ENCODE measurements at regions not wholly inside any gene's neighbourhood (a gene's known extent, or its start where the extent isn't known, plus 50 kb on each side); places are given as distances from the start of the nearest gene placed in this dataset.
"Not testable (repeated sequence)": the region's sequence is repeated elsewhere in the genome, so short reads cannot be mapped to it uniquely, and the experiment has no call there.

DNA sequence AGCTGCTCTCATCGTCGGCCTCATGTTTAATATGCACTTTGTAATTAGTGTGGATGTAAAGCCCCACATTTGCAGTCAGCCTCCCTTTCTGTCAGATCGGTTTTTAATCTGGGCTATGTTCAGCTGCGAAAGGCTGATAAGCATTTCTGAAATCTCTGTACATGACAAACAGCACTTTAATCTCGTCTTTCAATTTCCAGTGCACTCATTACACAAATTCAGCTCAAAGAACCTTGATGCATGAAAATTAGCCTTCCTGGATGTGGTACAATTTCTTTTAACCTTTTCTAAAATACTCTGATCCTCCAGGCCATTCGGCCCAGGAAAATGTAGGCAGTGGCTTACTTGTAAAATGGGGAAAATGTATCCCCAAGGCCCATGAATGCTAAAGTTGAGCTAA lies 265.1 kb downstream of the RND3 start:
- H3K27ac Mint-ChIP-seq: no peak overlapping the region
- no peaks in the 10 kb centered on the region for H3K27me3 Mint-ChIP-seq (ENCODE audit: low read depth in 3 of 3)
- no peaks in the 10 kb centered on the region for H3K4me1 Mint-ChIP-seq
- H3K36me3 Mint-ChIP-seq: no peaks in the 10 kb centered on the region
- DNase-seq: no peak
- H3K4me3 Mint-ChIP-seq: no peak overlapping the region
- H3K9me3 Mint-ChIP-seq: peaks cover 2 to 23% (median 9%) of the 10 kb centered on the region in 6 donors

DNA sequence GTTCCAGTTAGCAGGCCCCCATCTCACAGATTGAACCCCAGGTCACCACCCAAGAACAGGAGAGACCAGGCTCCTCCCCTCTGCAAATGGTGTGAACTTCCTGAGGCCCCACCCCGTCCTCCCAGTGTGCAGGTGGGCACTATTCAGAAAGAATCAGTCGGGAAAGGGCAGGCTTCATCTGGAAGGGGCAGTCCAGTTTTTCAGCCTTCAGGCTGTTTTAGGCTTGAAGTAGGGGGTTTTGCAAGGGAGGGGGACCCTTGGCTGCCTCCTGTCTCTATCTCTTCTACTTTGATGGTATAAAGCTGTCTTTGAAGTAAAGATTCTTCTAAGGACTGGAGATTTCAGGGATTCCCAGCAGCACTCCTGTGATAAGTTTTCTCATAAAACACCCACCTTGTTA lies 267.6 kb downstream of the RND3 start:
- no peak for DNase-seq
- Mint-ChIP-seq H3K27ac (no peak overlapping the region), H3K36me3 (no peaks in the 10 kb centered on the region), H3K4me1 (no peaks in the 10 kb centered on the region), H3K27me3 (ENCODE audit: low read depth in 3 of 3) (no peaks in the 10 kb centered on the region), H3K4me3 (no peak overlapping the region), H3K9me3 (peaks cover 3 to 23% (median 5%) of the 10 kb centered on the region in 6 donors)

DNA sequence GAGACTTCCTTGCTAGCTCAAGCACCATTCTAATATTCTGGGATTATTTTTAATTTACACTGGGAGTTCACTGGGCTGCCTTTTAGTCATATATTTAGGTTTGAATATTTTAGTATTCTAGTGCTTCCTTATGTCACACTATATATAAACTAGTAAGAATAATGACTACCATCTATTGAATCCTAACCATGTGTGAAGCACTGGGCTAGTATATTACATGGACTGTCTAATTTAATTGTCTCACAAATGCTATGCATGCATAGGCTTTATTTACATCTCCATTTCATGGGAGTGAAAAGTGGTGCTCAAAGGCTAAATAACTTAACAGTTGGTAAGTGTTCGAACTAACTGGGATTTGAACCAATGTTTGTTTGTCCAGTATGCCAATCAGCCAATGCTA lies 272.4 kb downstream of the RND3 start:
- DNase-seq: no peak
- no peaks in the 10 kb centered on the region for H3K36me3 Mint-ChIP-seq
- no peak overlapping the region for H3K27ac Mint-ChIP-seq
- no peak overlapping the region for H3K4me3 Mint-ChIP-seq
- no peaks in the 10 kb centered on the region for H3K27me3 Mint-ChIP-seq (ENCODE audit: low read depth in 3 of 3)
- H3K4me1 Mint-ChIP-seq: no peaks in the 10 kb centered on the region
- peaks cover 0 to 9% (median 4%) of the 10 kb centered on the region in 6 donors for H3K9me3 Mint-ChIP-seq

GRCh38 chr2:150214626-150215025 lies 272.8 kb downstream of the RND3 start:
- no peaks in the 10 kb centered on the region for H3K4me1 Mint-ChIP-seq
- no peak overlapping the region for H3K27ac Mint-ChIP-seq
- H3K36me3 Mint-ChIP-seq: no peaks in the 10 kb centered on the region
- H3K9me3 Mint-ChIP-seq: peaks cover 0 to 9% (median 4%) of the 10 kb centered on the region in 6 donors
- no peaks in the 10 kb centered on the region for H3K27me3 Mint-ChIP-seq (ENCODE audit: low read depth in 3 of 3)
- no peak for DNase-seq
- H3K4me3 Mint-ChIP-seq: no peak overlapping the region

DNA sequence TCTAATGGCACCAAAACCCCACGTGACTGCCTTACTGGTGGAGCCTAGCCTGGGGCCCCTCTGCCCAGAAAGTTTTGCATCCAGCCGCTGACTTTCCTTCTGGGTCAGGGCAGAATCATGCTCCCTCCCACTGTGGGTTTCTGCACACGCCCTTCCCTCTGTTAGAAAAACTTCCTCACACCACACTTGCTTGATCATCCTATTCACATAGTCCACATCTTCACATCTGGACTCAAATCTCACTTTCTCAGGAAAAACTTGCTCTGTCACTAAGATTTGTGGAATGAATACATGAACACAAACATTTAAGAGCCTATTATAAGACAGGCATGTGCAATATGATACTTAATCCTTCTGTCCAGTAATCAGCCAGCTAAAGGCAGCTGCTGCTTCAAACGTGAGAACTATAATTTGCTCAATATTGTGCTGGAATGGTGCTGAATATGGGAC lies 274.7 kb downstream of the RND3 start:
- no peaks in the 10 kb centered on the region for H3K27me3 Mint-ChIP-seq (ENCODE audit: low read depth in 3 of 3)
- H3K4me3 Mint-ChIP-seq: no peak overlapping the region
- no peak for DNase-seq
- no peaks in the 10 kb centered on the region for H3K4me1 Mint-ChIP-seq
- H3K36me3 Mint-ChIP-seq: no peaks in the 10 kb centered on the region
- H3K27ac Mint-ChIP-seq: no peak overlapping the region
- peaks cover 0 to 16% (median 5%) of the 10 kb centered on the region in 6 donors for H3K9me3 Mint-ChIP-seq

- no peak for DNase-seq
- no peak overlapping the region for H3K4me3 Mint-ChIP-seq
- peaks cover 0 to 16% (median 3%) of the 10 kb centered on the region in 6 donors for H3K9me3 Mint-ChIP-seq
- H3K4me1 Mint-ChIP-seq: no peaks in the 10 kb centered on the region
- no peak overlapping the region for H3K27ac Mint-ChIP-seq
- H3K36me3 Mint-ChIP-seq: no peaks in the 10 kb centered on the region
- peaks cover 0 to 2% (median 1%) of the 10 kb centered on the region in 3 donors for H3K27me3 Mint-ChIP-seq (ENCODE audit: low read depth in 3 of 3)
Observed at GRCh38 chr2:150211164-150211631, 276.3 kb downstream of the RND3 start.

- peaks cover 2 to 18% (median 4%) of the 10 kb centered on the region in 6 donors for H3K9me3 Mint-ChIP-seq
- no peak overlapping the region for H3K4me3 Mint-ChIP-seq
- H3K27ac Mint-ChIP-seq: no peak overlapping the region
- DNase-seq: no peak
- peaks cover 0 to 2% (median 1%) of the 10 kb centered on the region in 3 donors for H3K27me3 Mint-ChIP-seq (ENCODE audit: low read depth in 3 of 3)
- H3K4me1 Mint-ChIP-seq: no peaks in the 10 kb centered on the region
- no peaks in the 10 kb centered on the region for H3K36me3 Mint-ChIP-seq
Observed at GRCh38 chr2:150209746-150210145, 277.7 kb downstream of the RND3 start.

DNA sequence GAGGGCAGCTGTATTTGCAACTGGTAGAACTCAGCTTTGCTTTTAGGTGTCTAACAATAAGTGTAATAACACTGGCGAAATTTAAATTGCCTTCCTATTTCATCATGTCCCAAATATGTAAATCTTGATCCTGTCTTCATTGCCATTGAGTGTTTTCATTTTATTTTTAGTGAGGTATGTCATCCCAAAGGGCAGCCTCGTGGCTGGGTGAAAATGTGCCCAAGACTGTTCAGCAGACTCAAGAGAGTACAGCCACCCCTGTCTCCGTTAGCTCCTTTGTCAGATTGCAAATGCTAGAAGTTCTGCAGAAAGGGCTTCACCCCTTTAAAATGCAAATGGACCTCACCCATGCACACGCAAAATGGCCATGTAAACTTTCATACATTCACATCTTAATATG lies 278.8 kb downstream of the RND3 start:
- no peak for DNase-seq
- Mint-ChIP-seq H3K36me3 (no peaks in the 10 kb centered on the region), H3K4me1 (no peaks in the 10 kb centered on the region), H3K27me3 (ENCODE audit: low read depth in 3 of 3) (peaks cover 0 to 2% (median 1%) of the 10 kb centered on the region in 3 donors), H3K27ac (no peak overlapping the region), H3K4me3 (no peak overlapping the region), H3K9me3 (peaks cover 2 to 18% (median 4%) of the 10 kb centered on the region in 6 donors)

GRCh38 chr2:150207979-150208378 lies 279.5 kb downstream of the RND3 start:
- Mint-ChIP-seq H3K27me3 (ENCODE audit: low read depth in 3 of 3) (peaks cover 0 to 2% (median 1%) of the 10 kb centered on the region in 3 donors), H3K27ac (no peak overlapping the region), H3K4me1 (no peaks in the 10 kb centered on the region), H3K36me3 (no peaks in the 10 kb centered on the region), H3K4me3 (no peak overlapping the region), H3K9me3 (peaks cover 4 to 24% (median 8%) of the 10 kb centered on the region in 6 donors)
- DNase-seq: no peak

GRCh38 chr2:150204451-150204850 lies 283.0 kb downstream of the RND3 start:
- no peak overlapping the region for H3K4me3 Mint-ChIP-seq
- no peak overlapping the region for H3K27ac Mint-ChIP-seq
- H3K4me1 Mint-ChIP-seq: no peaks in the 10 kb centered on the region
- no peak for DNase-seq
- H3K9me3 Mint-ChIP-seq: peaks cover 6 to 20% (median 13%) of the 10 kb centered on the region in 6 donors
- H3K36me3 Mint-ChIP-seq: no peaks in the 10 kb centered on the region
- H3K27me3 Mint-ChIP-seq (ENCODE audit: low read depth in 3 of 3): peaks cover 0 to 2% (median 1%) of the 10 kb centered on the region in 3 donors

- not testable (repeated sequence) for DNase-seq; H3K4me3 Mint-ChIP-seq; H3K36me3 Mint-ChIP-seq; H3K4me1 Mint-ChIP-seq; H3K27ac Mint-ChIP-seq; H3K27me3 Mint-ChIP-seq (ENCODE audit: low read depth in 3 of 3)
- H3K9me3 Mint-ChIP-seq: peaks cover 0 to 15% (median 7%) of the 10 kb centered on the region in 6 donors
Observed at GRCh38 chr2:150194816-150195215, 292.7 kb downstream of the RND3 start.

- no peak overlapping the region for H3K27ac Mint-ChIP-seq
- H3K4me3 Mint-ChIP-seq: no peak overlapping the region
- peaks cover 2 to 22% (median 8%) of the 10 kb centered on the region in 6 donors for H3K9me3 Mint-ChIP-seq
- H3K36me3 Mint-ChIP-seq: no peaks in the 10 kb centered on the region
- DNase-seq: no peak
- no peaks in the 10 kb centered on the region for H3K27me3 Mint-ChIP-seq (ENCODE audit: low read depth in 3 of 3)
- H3K4me1 Mint-ChIP-seq: no peaks in the 10 kb centered on the region
Observed at GRCh38 chr2:150192701-150193100, 294.8 kb downstream of the RND3 start.

GRCh38 chr2:150191349-150191748 lies 296.1 kb downstream of the RND3 start:
- no peak overlapping the region for H3K4me3 Mint-ChIP-seq
- no peak for DNase-seq
- no peaks in the 10 kb centered on the region for H3K36me3 Mint-ChIP-seq
- H3K9me3 Mint-ChIP-seq: peaks cover 2 to 18% (median 9%) of the 10 kb centered on the region in 6 donors
- no peak overlapping the region for H3K27ac Mint-ChIP-seq
- no peaks in the 10 kb centered on the region for H3K27me3 Mint-ChIP-seq (ENCODE audit: low read depth in 3 of 3)
- H3K4me1 Mint-ChIP-seq: no peaks in the 10 kb centered on the region

GRCh38 chr2:150190546-150190945 lies 296.9 kb downstream of the RND3 start:
- Mint-ChIP-seq H3K4me3 (no peak overlapping the region), H3K36me3 (no peaks in the 10 kb centered on the region), H3K27ac (no peak overlapping the region), H3K4me1 (no peaks in the 10 kb centered on the region), H3K9me3 (peaks cover 2 to 18% (median 6%) of the 10 kb centered on the region in 6 donors), H3K27me3 (ENCODE audit: low read depth in 3 of 3) (no peaks in the 10 kb centered on the region)
- no peak for DNase-seq

- no peak overlapping the region for H3K27ac Mint-ChIP-seq
- H3K9me3 Mint-ChIP-seq: peaks cover 6 to 26% (median 9%) of the 10 kb centered on the region in 6 donors
- no peaks in the 10 kb centered on the region for H3K36me3 Mint-ChIP-seq
- no peak for DNase-seq
- H3K27me3 Mint-ChIP-seq (ENCODE audit: low read depth in 3 of 3): peaks cover 0 to 2% (median 0%) of the 10 kb centered on the region in 3 donors
- H3K4me1 Mint-ChIP-seq: no peaks in the 10 kb centered on the region
- H3K4me3 Mint-ChIP-seq: no peak overlapping the region
Observed at GRCh38 chr2:150188800-150189199, 298.7 kb downstream of the RND3 start.

All from immature natural killer cell (primary cell).